HFFc6 (cell line): ENCODE measurements at regions not wholly inside any gene's neighbourhood (a gene's known extent, or its start where the extent isn't known, plus 50 kb on each side); places are given as distances from the start of the nearest gene placed in this dataset.

ENCODE experiments used
- DNase-seq: peaks from one replicate; pipeline ENCODE4 v3.0.0-alpha.2; 2018
- H3K27ac Mint-ChIP-seq: 2 replicates; pipeline ENCODE4 v1.8.0; 2020; ENCODE audit warnings: mild to moderate bottlenecking, mixed read lengths
- H3K27me3 Mint-ChIP-seq: 2 replicates; pipeline ENCODE4 v1.8.0; 2021; ENCODE audit warnings: mild to moderate bottlenecking, moderate library complexity, mixed read lengths; ENCODE audit not compliant: insufficient read depth
- H3K36me3 Mint-ChIP-seq: 2 replicates; pipeline ENCODE4 v1.8.0; 2021; ENCODE audit warnings: low read depth, mixed read lengths
- H3K4me1 Mint-ChIP-seq: 2 replicates; pipeline ENCODE4 v1.8.0; 2020; ENCODE audit warnings: low read depth, mixed read lengths
- H3K4me3 Mint-ChIP-seq: 2 replicates; pipeline ENCODE4 v1.8.0; 2020; ENCODE audit warnings: mild to moderate bottlenecking, moderate library complexity, mixed read lengths
- H3K9me3 Mint-ChIP-seq: 2 replicates; pipeline ENCODE4 v1.8.0; 2020; ENCODE audit warnings: mild to moderate bottlenecking, mixed read lengths
- TF ChIP-seq, protein P1 (sequence below): fragments of 200-600 bp; sonication (generic); IDR thresholded peaks from 2 replicates; pipeline ENCODE4 v1.5.0; 2021; ENCODE audit warnings: antibody characterized with exemption, mild to moderate bottlenecking

DNA sequence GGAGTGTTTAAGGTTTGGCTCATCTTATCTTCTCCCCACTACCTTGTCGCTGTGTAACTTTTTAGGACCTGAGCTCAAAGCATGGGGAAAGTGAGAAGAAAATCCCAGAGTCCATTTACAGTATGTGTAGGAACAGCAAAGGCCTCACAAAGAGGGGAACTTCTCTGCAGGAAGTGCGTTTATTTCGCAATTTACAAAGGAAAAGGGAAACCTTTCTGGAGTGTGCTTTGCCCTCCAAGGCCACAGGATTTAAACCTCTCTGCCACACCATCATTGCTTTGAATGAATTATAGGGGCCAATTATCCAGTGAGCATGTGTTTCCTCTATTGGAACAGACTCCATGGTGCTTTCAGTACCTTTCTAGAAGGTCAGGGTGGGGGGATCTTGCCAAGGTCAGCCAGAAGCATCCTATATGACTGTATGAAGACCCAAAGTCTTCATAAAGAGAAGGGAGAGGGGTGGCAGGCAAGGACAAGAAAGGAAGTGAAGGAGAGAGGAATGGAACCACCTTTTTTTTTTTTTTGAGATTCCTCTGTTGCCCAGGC, 68.1 kb upstream of the LMO2 start:
- Mint-ChIP-seq H3K9me3 (no peaks in the 10 kb centered on the region), H3K4me1 (no peaks in the 10 kb centered on the region), H3K36me3 (no peaks in the 10 kb centered on the region), H3K27ac (no peak overlapping the region), H3K4me3 (no peak overlapping the region), H3K27me3 (peaks cover 23% of the 10 kb centered on the region)
- no peak for DNase-seq
- TF ChIP-seq, protein P1, sequence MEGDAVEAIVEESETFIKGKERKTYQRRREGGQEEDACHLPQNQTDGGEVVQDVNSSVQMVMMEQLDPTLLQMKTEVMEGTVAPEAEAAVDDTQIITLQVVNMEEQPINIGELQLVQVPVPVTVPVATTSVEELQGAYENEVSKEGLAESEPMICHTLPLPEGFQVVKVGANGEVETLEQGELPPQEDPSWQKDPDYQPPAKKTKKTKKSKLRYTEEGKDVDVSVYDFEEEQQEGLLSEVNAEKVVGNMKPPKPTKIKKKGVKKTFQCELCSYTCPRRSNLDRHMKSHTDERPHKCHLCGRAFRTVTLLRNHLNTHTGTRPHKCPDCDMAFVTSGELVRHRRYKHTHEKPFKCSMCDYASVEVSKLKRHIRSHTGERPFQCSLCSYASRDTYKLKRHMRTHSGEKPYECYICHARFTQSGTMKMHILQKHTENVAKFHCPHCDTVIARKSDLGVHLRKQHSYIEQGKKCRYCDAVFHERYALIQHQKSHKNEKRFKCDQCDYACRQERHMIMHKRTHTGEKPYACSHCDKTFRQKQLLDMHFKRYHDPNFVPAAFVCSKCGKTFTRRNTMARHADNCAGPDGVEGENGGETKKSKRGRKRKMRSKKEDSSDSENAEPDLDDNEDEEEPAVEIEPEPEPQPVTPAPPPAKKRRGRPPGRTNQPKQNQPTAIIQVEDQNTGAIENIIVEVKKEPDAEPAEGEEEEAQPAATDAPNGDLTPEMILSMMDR = no peak

DNA sequence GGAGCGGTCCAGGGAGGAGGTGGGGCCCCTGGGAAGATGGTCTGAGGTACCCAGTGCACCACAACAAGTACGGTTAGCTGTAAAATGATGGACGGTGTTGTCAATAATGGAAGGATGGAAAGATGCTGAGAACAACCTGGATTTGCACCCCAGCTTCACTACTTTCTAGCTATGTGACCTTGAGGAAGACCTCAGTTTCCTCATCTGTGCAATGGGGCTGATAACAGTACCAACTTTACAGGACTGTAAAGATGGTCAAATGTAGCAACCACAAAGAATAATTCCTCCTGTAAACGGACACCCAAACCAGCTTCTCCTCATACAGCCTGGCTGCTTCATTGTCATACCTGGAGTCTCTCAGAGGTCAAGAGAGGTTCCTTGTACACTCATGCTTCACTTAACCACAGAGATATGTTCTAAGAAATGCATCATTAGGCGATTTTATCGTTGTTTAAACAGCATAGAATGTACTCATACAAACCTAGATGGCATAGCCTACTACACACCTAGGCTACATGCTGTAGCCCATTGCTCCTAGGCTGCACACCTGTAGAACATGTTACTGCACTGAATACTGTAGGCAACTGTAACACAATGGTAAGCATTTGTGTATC, 65.5 kb upstream of the LMO2 start:
- Mint-ChIP-seq H3K36me3 (no peaks in the 10 kb centered on the region), H3K4me3 (no peak overlapping the region), H3K27ac (no peak overlapping the region), H3K27me3 (peaks cover 28% of the 10 kb centered on the region), H3K9me3 (no peaks in the 10 kb centered on the region), H3K4me1 (no peaks in the 10 kb centered on the region)
- DNase-seq = no peak
- TF ChIP-seq, protein P1 = no peak

DNA sequence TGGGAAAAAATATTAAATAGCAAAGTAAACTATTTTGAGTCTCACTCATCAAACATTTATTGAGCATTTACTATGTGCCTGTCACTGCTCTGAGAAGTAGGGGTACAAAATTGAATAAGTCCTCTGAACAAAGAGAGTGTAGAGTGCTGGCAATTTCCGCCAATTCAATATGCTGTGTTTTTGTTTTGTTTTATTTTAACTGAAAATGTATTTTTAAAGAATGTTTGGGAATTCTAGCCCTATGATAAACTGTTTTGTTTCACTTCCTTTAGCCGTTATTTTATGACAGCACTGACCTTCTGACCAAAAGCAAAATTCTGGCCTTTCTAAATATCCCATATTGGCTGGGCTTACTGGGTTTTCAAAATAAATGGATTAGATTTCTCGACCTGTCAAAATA, 64.7 kb upstream of the LMO2 start:
- H3K36me3 Mint-ChIP-seq = no peaks in the 10 kb centered on the region

DNA sequence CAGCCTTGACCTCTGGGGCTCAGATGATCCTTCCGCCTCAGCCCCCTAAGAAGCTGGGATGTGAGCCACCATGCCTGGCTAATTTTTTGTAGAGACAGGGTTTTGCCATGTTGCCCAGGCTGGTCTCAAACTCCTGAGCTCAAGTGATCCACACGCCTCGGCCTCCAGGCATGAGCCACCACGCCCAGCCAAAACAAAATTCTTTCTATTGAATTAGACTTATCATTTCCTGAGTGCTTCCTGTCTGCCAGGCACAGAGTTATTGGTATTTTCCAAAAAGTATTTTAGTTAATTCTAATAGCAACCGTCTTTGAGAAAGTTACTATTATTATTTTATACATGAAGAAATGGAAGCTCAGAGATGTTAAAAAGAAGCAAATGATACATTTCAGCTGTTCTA, 61.4 kb upstream of the LMO2 start:
- Mint-ChIP-seq H3K36me3 (no peaks in the 10 kb centered on the region), H3K4me1 (no peaks in the 10 kb centered on the region), H3K27me3 (peaks cover 29% of the 10 kb centered on the region), H3K4me3 (no peak overlapping the region), H3K9me3 (no peaks in the 10 kb centered on the region), H3K27ac (no peak overlapping the region)
- TF ChIP-seq, protein P1 = no peak
- no peak for DNase-seq

More for the DNA sequence above, 64.7 kb upstream of the LMO2 start:
- H3K27ac Mint-ChIP-seq = no peak overlapping the region
- H3K4me1 Mint-ChIP-seq = no peaks in the 10 kb centered on the region
- H3K4me3 Mint-ChIP-seq = no peak overlapping the region
- TF ChIP-seq, protein P1 = no peak
- peaks cover 26% of the 10 kb centered on the region for H3K27me3 Mint-ChIP-seq
- no peak for DNase-seq
- H3K9me3 Mint-ChIP-seq = no peaks in the 10 kb centered on the region

DNA sequence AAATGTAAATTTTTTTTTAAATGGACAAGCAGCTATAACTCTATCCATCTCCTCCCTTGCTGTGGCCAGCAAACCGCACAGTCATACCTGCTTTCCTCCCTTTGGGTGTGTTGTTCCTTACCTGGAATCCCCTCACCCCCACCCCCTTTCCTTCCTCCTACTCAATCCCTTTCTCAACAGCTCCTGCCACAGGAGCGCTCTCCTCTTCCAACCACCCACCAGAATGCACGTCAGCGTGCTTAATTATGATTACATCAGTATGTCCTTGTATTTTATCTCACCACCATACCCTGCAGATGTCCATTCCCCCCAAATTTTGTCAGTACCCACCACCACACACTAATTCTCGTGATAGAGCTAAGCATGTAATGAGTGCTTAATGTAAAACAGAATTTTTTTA, 60.9 kb upstream of the LMO2 start:
- peaks cover 29% of the 10 kb centered on the region for H3K27me3 Mint-ChIP-seq
- no peak overlapping the region for H3K4me3 Mint-ChIP-seq
- DNase-seq = no peak
- no peak overlapping the region for H3K27ac Mint-ChIP-seq
- TF ChIP-seq, protein P1 = no peak
- H3K9me3 Mint-ChIP-seq = no peaks in the 10 kb centered on the region
- H3K36me3 Mint-ChIP-seq = no peaks in the 10 kb centered on the region
- no peaks in the 10 kb centered on the region for H3K4me1 Mint-ChIP-seq
